SK-N-SH treated with all-trans-retinoic acid at 6 μM for 48 hours (cell line): ENCODE measurements at regions not wholly inside any gene's neighbourhood (a gene's known extent, or its start where the extent isn't known, plus 50 kb on each side); places are given as distances from the start of the nearest gene placed in this dataset.

ENCODE experiments used
- ATAC-seq: fragments of 200-7000 bp; cut with Tn5 transposase; 3 replicates; pipeline ENCODE4 v1.9.1; 2020; ENCODE audit warnings: mild to moderate bottlenecking, moderate library complexity
- ARNTL ChIP-seq: fragments of 450-650 bp; formaldehyde crosslinking; IDR thresholded peaks from 2 replicates; pipeline ENCODE4 v1.5.0; 2020; ENCODE audit warnings: low read depth, mild to moderate bottlenecking, moderate library complexity, borderline replicate concordance
- BACH2 ChIP-seq: fragments of 250-450 bp; sonication (Bioruptor Pico); IDR thresholded peaks from 2 replicates; pipeline ENCODE4 v1.9.0; 2021; ENCODE audit warnings: mild to moderate bottlenecking, borderline replicate concordance
- CREB5 ChIP-seq: fragments of 250-450 bp; sonication (Bioruptor Pico); IDR thresholded peaks from 2 replicates; pipeline ENCODE4 v1.5.1; 2020; ENCODE audit warnings: low read depth, mild to moderate bottlenecking, moderate library complexity
- CSDC2 ChIP-seq: fragments of 250-450 bp; sonication (Bioruptor Pico); IDR thresholded peaks from 2 replicates; pipeline ENCODE4 v1.5.0; 2020; ENCODE audit warnings: mild to moderate bottlenecking, moderate library complexity
- CSRNP3 ChIP-seq: fragments of 250-450 bp; sonication (Bioruptor Pico); IDR thresholded peaks from 2 replicates; pipeline ENCODE4 v1.5.1; 2021; ENCODE audit warnings: mild to moderate bottlenecking, moderate library complexity
- ESRRG ChIP-seq: fragments of 250-450 bp; sonication (Bioruptor Pico); IDR thresholded peaks from 2 replicates; pipeline ENCODE4 v1.6.1; 2021; ENCODE audit warnings: mild to moderate bottlenecking
- GLIS3 ChIP-seq: fragments of 250-450 bp; sonication (Bioruptor Pico); IDR thresholded peaks from 2 replicates; pipeline ENCODE4 v1.5.0; 2020; ENCODE audit warnings: mild to moderate bottlenecking, moderate library complexity
- ISL1 ChIP-seq: fragments of 250-450 bp; sonication (Bioruptor Pico); IDR thresholded peaks from 2 replicates; pipeline ENCODE4 v2.1.2; 2022; ENCODE audit warnings: mild to moderate bottlenecking, moderate library complexity
- OSR1 ChIP-seq: fragments of 250-450 bp; sonication (Bioruptor Pico); IDR thresholded peaks from 2 replicates; pipeline ENCODE4 v1.8.0; 2022; ENCODE audit warnings: moderate library complexity, mild to moderate bottlenecking, inconsistent platforms
- PATZ1 ChIP-seq: fragments of 250-450 bp; sonication (Bioruptor Pico); IDR thresholded peaks from 2 replicates; pipeline ENCODE4 v1.8.0; 2020; ENCODE audit warnings: mild to moderate bottlenecking, moderate library complexity, borderline replicate concordance
- POU6F1 ChIP-seq: fragments of 250-450 bp; sonication (Bioruptor Pico); IDR thresholded peaks from 2 replicates; pipeline ENCODE4 v1.8.0; 2021; ENCODE audit warnings: low read depth, mild to moderate bottlenecking, moderate library complexity, borderline replicate concordance
- RARB ChIP-seq: fragments of 250-450 bp; sonication (Bioruptor Pico); IDR thresholded peaks from 2 replicates; pipeline ENCODE4 v1.8.0; 2021; ENCODE audit warnings: mild to moderate bottlenecking, moderate library complexity
- TCF4 ChIP-seq: fragments of 250-450 bp; sonication (Bioruptor Pico); IDR thresholded peaks from 2 replicates; pipeline ENCODE4 v1.8.0; 2021; ENCODE audit warnings: mild to moderate bottlenecking, moderate library complexity, borderline replicate concordance
- TOX ChIP-seq: fragments of 250-450 bp; sonication (Bioruptor Pico); IDR thresholded peaks from 2 replicates; pipeline ENCODE4 v1.8.0; 2021; ENCODE audit warnings: mild to moderate bottlenecking, moderate library complexity, borderline replicate concordance
- TSHZ2 ChIP-seq: fragments of 250-450 bp; sonication (Bioruptor Pico); IDR thresholded peaks from 2 replicates; pipeline ENCODE4 v1.5.0; 2020; ENCODE audit warnings: mild to moderate bottlenecking, moderate library complexity
- ZC3H10 ChIP-seq: fragments of 250-450 bp; sonication (Bioruptor Pico); IDR thresholded peaks from 2 replicates; pipeline ENCODE4 v1.5.1; 2021; ENCODE audit warnings: mild to moderate bottlenecking, moderate library complexity
- ZFP3 ChIP-seq: fragments of 250-450 bp; sonication (Bioruptor Pico); IDR thresholded peaks from 2 replicates; pipeline ENCODE4 v1.5.0; 2020; ENCODE audit warnings: mild to moderate bottlenecking, moderate library complexity
- ZFP30 ChIP-seq: fragments of 450-650 bp; formaldehyde crosslinking; IDR thresholded peaks from 2 replicates; pipeline ENCODE4 v1.5.0; 2022; ENCODE audit warnings: mild to moderate bottlenecking, moderate library complexity
- ZNF565 ChIP-seq: fragments of 450-650 bp; formaldehyde crosslinking; conservative IDR thresholded peaks from 2 replicates; pipeline ENCODE4 v1.5.0; 2020; ENCODE audit warnings: low read depth, mild to moderate bottlenecking, moderate library complexity
- ZNF70 ChIP-seq: fragments of 450-650 bp; formaldehyde crosslinking; IDR thresholded peaks from 2 replicates; pipeline ENCODE4 v1.5.0; 2020; ENCODE audit warnings: mild to moderate bottlenecking, moderate library complexity
- ZNF8 ChIP-seq: fragments of 450-650 bp; formaldehyde crosslinking; IDR thresholded peaks from 2 replicates; pipeline ENCODE4 v1.5.0; 2020; ENCODE audit warnings: mild to moderate bottlenecking, moderate library complexity

- no peak for ATAC-seq
- no peak for TF ChIP-seq OSR1 (CRISPR knock-in tag)
- no peak for TF ChIP-seq CSRNP3
- no peak for TF ChIP-seq TCF4 (CRISPR knock-in tag)
These were observed 232.9 kb downstream of the ZIC5 start for GRCh38 chr13:99738626-99739025.

GRCh38 chr13:99737481-99738245 lies 233.9 kb downstream of the ZIC5 start:
- no peak for ATAC-seq
- TF ChIP-seq CSRNP3 (no peak), ZFP30 (no peak), CSDC2 (no peak), ZNF8 (CRISPR knock-in tag) (no peak), ZC3H10 (CRISPR knock-in tag) (no peak), PATZ1 (CRISPR knock-in tag) (no peak), TSHZ2 (no peak), TCF4 (CRISPR knock-in tag) (no peak), ZNF70 (CRISPR knock-in tag) (no peak), POU6F1 (CRISPR knock-in tag) (no peak), GLIS3 (CRISPR knock-in tag) (no peak), CREB5 (CRISPR knock-in tag) (no peak), ISL1 (no peak), TOX (no peak)

- no peak for ATAC-seq
- no peak for TF ChIP-seq ISL1
- no peak for TF ChIP-seq ZNF565 (CRISPR knock-in tag)
- no peak for TF ChIP-seq ZFP3 (CRISPR knock-in tag)
- no peak for TF ChIP-seq ZFP30
- no peak for TF ChIP-seq BACH2 (CRISPR knock-in tag)
- TF ChIP-seq TOX, result no peak
- no peak for TF ChIP-seq TSHZ2
- TF ChIP-seq ZNF8 (CRISPR knock-in tag), result no peak
- TF ChIP-seq ESRRG (CRISPR knock-in tag), result no peak
- TF ChIP-seq RARB, result no peak
- TF ChIP-seq OSR1 (CRISPR knock-in tag), result no peak
- no peak for TF ChIP-seq CSRNP3
- no peak for TF ChIP-seq ARNTL
These were observed 235.0 kb downstream of the ZIC5 start for GRCh38 chr13:99736541-99736940.
